ENCODE measurements at regions not wholly inside any gene's neighbourhood (a gene's known extent, or its start where the extent isn't known, plus 50 kb on each side); places are given as distances from the start of the nearest gene placed in this dataset.

GRCh38 chr11:29251738-29252137 is 765.1 kb downstream of the KCNA4 start:
- Mint-ChIP-seq H3K9me3 (ENCODE audit: low read depth, unreplicated experiment) (no peaks in the 10 kb centered on the region), H3K4me3 (ENCODE audit: low read depth, unreplicated experiment) (no peak overlapping the region), H3K36me3 (ENCODE audit: insufficient read depth, unreplicated experiment) (no peaks in the 10 kb centered on the region), H3K27me3 (ENCODE audit: unreplicated experiment) (no peaks in the 10 kb centered on the region), H3K27ac (ENCODE audit: unreplicated experiment) (no peak overlapping the region), H3K4me1 (ENCODE audit: low read depth, unreplicated experiment) (no peaks in the 10 kb centered on the region)
- no TSS peak for BruUV-seq (replicated peaks)
- DNase-seq: no peak
- CTCF ChIA-PET: no interaction called here
- TF ChIP-seq CTCF (IDR thresholded peaks at IDR 0.05; ENCODE audit: unreplicated experiment): no peak
- intact Hi-C loops (cut with micrococcal nuclease; ENCODE audit: unreplicated experiment): no loop called here

GRCh38 chr11:29249713-29250112 is 767.1 kb downstream of the KCNA4 start:
- no peak for DNase-seq
- no TSS peak for BruUV-seq (replicated peaks)
- Mint-ChIP-seq H3K36me3 (ENCODE audit: insufficient read depth, unreplicated experiment) (no peaks in the 10 kb centered on the region), H3K9me3 (ENCODE audit: low read depth, unreplicated experiment) (no peaks in the 10 kb centered on the region), H3K4me3 (ENCODE audit: low read depth, unreplicated experiment) (no peak overlapping the region), H3K4me1 (ENCODE audit: low read depth, unreplicated experiment) (no peaks in the 10 kb centered on the region), H3K27me3 (ENCODE audit: unreplicated experiment) (no peaks in the 10 kb centered on the region), H3K27ac (ENCODE audit: unreplicated experiment) (no peak overlapping the region)
- intact Hi-C loops (cut with micrococcal nuclease; ENCODE audit: unreplicated experiment): no loop called here
- CTCF ChIA-PET: no interaction called here
- no peak for TF ChIP-seq CTCF (IDR thresholded peaks at IDR 0.05; ENCODE audit: unreplicated experiment)

GRCh38 chr11:29244355-29244754 is 772.5 kb downstream of the KCNA4 start:
- CTCF ChIA-PET: no interaction called here
- Mint-ChIP-seq H3K4me3 (ENCODE audit: low read depth, unreplicated experiment) (no peak overlapping the region), H3K4me1 (ENCODE audit: low read depth, unreplicated experiment) (no peaks in the 10 kb centered on the region), H3K9me3 (ENCODE audit: low read depth, unreplicated experiment) (no peaks in the 10 kb centered on the region), H3K27ac (ENCODE audit: unreplicated experiment) (no peak overlapping the region), H3K27me3 (ENCODE audit: unreplicated experiment) (no peaks in the 10 kb centered on the region), H3K36me3 (ENCODE audit: insufficient read depth, unreplicated experiment) (no peaks in the 10 kb centered on the region)
- intact Hi-C loops (cut with micrococcal nuclease; ENCODE audit: unreplicated experiment): no loop called here
- no TSS peak for BruUV-seq (replicated peaks)
- no peak for DNase-seq
- no peak for TF ChIP-seq CTCF (IDR thresholded peaks at IDR 0.05; ENCODE audit: unreplicated experiment)

- intact Hi-C loops (cut with micrococcal nuclease; ENCODE audit: unreplicated experiment): no loop called here
- TF ChIP-seq CTCF (IDR thresholded peaks at IDR 0.05; ENCODE audit: unreplicated experiment): no peak
- no peak for DNase-seq
- H3K27me3 Mint-ChIP-seq (ENCODE audit: unreplicated experiment): no peaks in the 10 kb centered on the region
- H3K36me3 Mint-ChIP-seq (ENCODE audit: insufficient read depth, unreplicated experiment): no peaks in the 10 kb centered on the region
- no peak overlapping the region for H3K4me3 Mint-ChIP-seq (ENCODE audit: low read depth, unreplicated experiment)
- CTCF ChIA-PET: no interaction called here
- H3K9me3 Mint-ChIP-seq (ENCODE audit: low read depth, unreplicated experiment): no peaks in the 10 kb centered on the region
- no peaks in the 10 kb centered on the region for H3K4me1 Mint-ChIP-seq (ENCODE audit: low read depth, unreplicated experiment)
- BruUV-seq (replicated peaks): no TSS peak
- no peak overlapping the region for H3K27ac Mint-ChIP-seq (ENCODE audit: unreplicated experiment)
Measured at GRCh38 chr11:29243616-29244015, 773.2 kb downstream of the KCNA4 start.

GRCh38 chr11:29231991-29232390 is 784.8 kb downstream of the KCNA4 start:
- no peaks in the 10 kb centered on the region for H3K4me1 Mint-ChIP-seq (ENCODE audit: low read depth, unreplicated experiment)
- no peaks in the 10 kb centered on the region for H3K27me3 Mint-ChIP-seq (ENCODE audit: unreplicated experiment)
- BruUV-seq (replicated peaks): no TSS peak
- no peak overlapping the region for H3K4me3 Mint-ChIP-seq (ENCODE audit: low read depth, unreplicated experiment)
- intact Hi-C loops (cut with micrococcal nuclease; ENCODE audit: unreplicated experiment): no loop called here
- no peaks in the 10 kb centered on the region for H3K36me3 Mint-ChIP-seq (ENCODE audit: insufficient read depth, unreplicated experiment)
- no peak for DNase-seq
- no peaks in the 10 kb centered on the region for H3K9me3 Mint-ChIP-seq (ENCODE audit: low read depth, unreplicated experiment)
- CTCF ChIA-PET: no interaction called here
- no peak overlapping the region for H3K27ac Mint-ChIP-seq (ENCODE audit: unreplicated experiment)
- no peak for TF ChIP-seq CTCF (IDR thresholded peaks at IDR 0.05; ENCODE audit: unreplicated experiment)

Measured in Calu3 (cell line).